Skin of body (tissue), 1 donor: ENCODE measurements at regions not wholly inside any gene's neighbourhood (a gene's known extent, or its start where the extent isn't known, plus 50 kb on each side); places are given as distances from the start of the nearest gene placed in this dataset.

Experiments
- DNase-seq: peaks from one replicate; lab custom pipeline; 2025; lab: John Stamatoyannopoulos, UW

DNA sequence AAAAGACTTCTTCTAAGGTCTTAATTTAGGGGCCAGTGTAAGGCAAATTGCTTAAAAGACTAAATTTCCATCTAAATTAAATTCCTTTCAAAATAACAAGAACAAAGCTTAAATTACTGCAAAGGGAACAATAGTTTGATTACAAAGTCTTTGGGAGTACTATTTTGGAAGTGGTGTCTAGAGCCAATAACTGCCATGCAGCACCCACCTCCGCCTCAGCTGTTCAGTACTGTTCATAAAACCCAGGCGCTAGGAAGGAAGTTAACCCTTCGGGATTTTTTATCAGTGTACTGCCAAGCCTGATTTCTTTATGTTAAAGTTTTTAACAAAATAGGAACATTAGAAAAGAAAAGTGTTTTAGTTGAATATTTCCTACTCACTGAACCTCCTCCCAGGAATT lies 210.1 kb downstream of the LIG4 start:
- no peak for DNase-seq

DNA sequence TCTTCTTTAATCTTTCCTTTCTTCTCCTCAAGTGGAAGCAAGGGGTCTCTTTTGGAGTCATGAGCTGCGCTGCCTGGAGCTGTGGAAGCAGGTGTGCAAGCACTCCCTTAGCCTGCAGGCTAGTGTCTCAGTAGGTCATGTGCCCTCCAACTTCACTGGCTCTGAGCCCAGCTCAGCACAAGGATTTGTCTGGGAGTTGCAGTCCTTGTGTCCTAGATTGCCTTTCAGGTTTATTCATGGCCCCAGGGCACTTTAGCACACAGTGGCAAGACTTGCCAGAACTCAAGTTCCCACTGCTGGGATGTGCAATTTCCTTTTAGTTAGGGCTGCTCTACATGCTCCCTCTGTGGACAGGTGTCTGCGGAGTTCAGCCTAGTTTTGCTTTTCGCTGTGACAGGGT lies 211.7 kb downstream of the LIG4 start:
- DNase-seq = no peak

DNA sequence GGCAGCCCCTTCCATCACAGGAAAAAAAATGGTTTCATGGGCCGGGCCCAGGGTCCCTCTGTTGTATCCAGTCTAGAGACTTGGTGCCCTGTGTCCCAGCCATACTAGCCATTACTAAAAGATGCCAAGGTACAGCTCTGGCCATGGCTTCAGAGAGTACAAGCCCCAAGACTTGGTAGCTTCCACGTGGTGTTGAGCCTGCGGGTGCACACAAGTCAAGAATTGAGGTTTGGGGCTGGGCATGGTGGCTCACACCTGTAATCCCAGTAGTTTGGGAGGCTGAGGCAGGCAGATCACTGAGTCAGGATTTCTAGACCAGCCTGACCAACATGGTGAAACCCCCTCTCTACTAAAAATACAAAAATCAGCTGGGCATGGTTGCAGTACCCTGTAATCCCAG lies 214.3 kb downstream of the LIG4 start:
- DNase-seq = no peak

GRCh38 chr13:107999751-108000150 lies 215.6 kb downstream of the LIG4 start:
- DNase-seq = no peak

GRCh38 chr13:107994137-107994536 lies 221.2 kb downstream of the LIG4 start:
- DNase-seq = no peak

GRCh38 chr13:107993239-107993949 lies 221.9 kb downstream of the LIG4 start:
- DNase-seq = no peak

DNA sequence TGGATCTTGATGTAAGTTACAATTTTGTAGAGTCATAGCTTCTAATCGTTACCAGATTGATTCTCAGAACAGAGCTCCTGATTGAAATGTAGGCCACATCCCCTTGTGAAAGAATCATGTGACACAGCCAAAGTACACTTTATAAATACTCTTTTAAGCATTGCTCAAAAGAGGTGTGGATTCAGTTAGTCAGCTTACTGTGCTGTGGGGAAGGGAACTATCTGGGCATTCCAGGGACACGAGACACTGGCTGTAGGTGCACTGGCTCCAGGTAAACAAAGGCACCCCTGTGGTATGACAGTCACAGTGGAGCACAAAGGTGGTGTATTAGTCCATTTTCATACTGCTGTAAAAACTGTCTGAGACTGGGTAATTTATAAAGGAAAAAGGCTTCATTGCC lies 222.8 kb downstream of the LIG4 start:
- DNase-seq = no peak

DNA sequence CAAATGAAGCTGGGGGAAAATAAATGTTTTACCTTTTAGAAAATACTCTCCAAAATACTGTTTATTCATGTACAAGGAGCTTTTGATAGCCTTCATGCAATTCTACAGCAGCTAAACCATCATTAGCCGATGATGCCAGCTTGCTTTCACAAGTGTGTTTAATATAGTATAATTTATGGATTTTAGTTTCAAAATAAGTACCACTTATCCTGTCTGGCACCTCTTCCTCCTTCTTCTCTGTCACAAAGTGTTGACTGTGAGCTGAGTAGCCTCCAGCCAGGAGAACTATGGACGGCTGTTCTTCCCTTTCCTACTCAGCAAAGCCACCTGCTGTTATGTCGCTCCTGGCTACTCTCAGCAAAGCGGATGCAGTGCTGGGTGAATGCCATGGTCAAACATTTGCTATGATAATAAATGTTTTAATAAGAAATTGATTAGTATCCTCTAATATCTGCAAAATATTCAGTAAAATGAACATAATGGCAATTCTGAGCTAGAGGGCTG lies 238.2 kb downstream of the LIG4 start:
- no peak for DNase-seq

DNA sequence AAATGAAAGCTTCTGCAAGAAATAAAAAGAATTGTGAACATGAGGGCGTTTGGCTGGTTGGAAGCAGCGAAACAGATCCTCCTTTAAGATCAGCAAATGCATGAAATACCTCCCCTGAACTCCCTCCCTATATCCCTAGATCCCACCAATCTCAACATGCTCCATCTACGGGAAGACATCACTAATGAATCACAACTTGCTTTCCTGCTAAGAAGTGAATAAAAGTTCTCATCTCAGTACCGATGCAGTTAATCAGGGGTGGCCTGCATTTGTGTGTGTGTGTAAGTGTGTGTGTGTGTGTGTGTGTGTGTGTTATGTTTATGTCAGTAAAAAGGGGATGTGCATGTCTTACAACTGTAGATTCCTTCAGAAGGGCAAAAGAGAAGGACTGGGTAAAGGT lies 238.7 kb downstream of the LIG4 start:
- DNase-seq = no peak

- DNase-seq = no peak
Observed at GRCh38 chr13:107974409-107974808, 240.9 kb downstream of the LIG4 start.

GRCh38 chr13:107969546-107969945 lies 245.8 kb downstream of the LIG4 start:
- DNase-seq = no peak

- DNase-seq = no peak
Observed at GRCh38 chr13:107968470-107968869, 246.9 kb downstream of the LIG4 start.

GRCh38 chr13:107964395-107964794 lies 250.9 kb downstream of the LIG4 start:
- no peak for DNase-seq

GRCh38 chr13:107961849-107962608 lies 253.3 kb downstream of the LIG4 start:
- no peak for DNase-seq

DNA sequence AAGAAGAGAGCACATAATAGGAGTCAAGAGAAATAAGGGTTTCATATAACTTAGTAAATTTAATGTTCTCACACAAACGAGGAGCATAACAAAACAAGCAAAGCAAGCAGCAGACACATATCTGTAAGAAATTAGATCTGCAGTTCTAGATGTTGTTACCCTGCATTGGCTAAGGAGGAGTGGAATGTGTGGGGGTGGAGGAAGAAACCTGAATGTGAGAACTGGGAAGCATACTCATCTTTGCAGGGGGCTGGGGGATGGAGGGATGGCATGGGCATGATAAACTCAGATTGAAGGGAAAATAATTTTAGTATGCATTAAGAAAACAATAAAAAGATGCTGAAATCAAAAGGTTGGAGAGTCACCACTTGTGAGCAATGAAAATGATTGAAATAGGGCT lies 255.0 kb downstream of the LIG4 start:
- DNase-seq = no peak

DNA sequence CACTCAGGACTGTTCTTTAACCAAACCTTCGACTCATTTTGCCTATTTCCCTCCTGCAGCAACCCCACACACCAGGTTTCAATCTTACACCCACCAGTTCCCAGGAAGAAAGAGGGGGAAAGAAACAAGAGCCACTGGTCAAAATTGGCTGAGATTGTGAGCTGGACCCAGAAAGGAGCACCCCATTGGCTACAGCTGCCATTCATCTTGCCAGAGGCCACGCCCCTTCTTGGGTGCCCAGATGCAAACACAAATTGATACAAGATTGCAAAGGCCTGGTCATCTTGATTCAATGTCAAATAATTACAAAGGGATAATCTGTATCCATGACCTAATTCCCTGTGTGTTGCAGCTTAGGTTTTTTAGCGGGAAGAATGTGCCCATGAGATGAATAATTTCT lies 258.4 kb downstream of the LIG4 start:
- no peak for DNase-seq

DNA sequence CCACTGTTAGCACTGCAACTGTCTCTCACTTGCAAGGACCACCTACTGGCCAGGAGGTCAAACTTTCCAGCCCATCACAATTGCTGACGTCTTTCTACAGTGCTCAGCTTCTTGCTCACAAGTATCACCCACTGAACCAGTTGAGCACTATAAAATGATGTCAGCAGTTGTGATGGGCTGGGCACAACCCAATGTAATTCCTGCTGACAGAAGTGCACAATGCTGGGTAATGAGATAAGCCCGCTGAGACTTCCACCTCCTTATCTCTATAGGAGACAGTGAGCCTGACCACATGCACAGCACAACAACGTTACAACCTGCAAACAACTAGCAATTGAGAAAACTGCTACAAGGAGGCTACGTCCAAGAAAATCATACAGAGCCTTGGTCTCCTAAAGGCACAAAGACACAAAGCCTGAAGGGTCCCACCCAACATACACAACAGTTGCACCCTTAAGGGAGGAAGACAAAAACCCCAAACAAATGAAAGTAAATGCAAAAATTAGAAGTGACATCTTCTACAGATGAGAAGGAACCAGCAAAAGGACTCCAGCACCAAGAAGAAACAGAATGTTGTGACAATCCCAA lies 273.2 kb downstream of the LIG4 start:
- DNase-seq = no peak

DNA sequence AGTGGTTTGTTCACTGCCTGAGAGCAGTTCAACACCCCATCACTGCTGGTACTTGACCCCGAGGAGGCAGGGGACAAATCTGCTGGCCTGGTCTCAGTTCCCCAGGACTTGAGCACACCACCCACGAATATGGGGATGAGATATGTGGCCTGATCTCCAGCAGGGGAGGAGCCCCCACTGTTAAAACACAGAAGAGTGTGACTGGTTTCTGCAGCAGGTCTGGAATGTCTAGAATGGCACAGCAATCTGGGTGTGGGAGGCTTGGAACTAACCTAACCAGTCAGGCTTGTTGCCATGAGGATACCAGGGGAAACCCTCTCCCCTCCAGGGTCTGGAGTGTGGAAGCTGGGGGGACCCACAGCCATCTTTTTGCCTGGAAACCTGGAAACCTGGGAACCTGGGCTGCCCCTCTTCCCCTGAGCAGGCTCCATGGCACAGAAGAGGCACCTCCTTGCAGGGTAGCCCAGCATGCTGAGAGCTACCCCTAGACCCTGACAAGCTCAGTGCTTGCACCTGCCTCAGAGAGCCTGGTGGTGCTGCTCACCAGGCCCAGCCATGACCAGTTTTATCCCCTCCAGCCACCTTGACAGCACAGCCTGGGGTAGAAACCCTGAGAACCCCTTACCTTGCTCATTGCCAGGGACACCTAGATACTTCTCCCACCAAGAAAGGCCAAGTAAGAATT lies 273.8 kb downstream of the LIG4 start:
- DNase-seq = no peak

DNA sequence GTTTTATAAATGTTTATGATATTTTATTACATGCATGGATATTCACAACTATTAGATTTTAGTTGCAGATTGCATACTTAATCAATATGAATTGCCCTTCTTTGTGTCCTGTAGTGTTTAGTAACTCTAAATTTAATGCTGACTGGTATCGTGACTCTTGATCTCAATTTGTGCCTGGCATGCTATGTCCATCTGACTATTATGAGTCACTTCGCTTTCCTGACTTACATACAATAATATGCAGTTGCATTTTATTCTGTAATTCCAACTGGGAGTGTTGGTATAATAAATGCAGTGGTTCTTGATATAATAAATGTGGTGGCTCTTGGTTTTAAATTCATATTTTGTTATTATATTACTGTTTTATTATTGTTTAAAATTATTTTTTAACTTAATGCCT lies 277.5 kb downstream of the LIG4 start:
- DNase-seq = no peak

GRCh38 chr13:107931056-107931455 lies 284.3 kb downstream of the LIG4 start:
- DNase-seq = no peak

DNA sequence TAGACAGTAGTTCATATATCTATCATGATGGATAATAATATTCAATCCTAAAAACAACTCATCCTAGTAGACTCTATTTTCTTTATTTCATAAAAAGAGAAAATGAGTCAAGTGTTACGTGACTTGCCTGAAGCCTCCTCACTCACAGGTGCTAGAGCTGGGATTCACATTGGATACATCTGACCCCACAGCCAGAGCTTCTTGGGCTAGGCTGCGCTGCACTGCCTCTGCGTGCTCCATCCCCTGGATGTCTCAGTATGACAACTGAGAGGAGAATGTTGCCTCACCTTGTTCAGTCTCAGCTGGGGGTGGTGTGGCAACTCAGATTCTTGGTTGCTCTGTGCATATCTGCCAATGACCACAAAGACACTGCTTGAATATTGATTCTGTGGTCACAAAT lies 286.6 kb downstream of the LIG4 start:
- no peak for DNase-seq

- DNase-seq = no peak
Observed at GRCh38 chr13:107927557-107927956, 287.8 kb downstream of the LIG4 start.
